Glutamatergic neuron (in vitro differentiated cells): ENCODE measurements at regions not wholly inside any gene's neighbourhood (a gene's known extent, or its start where the extent isn't known, plus 50 kb on each side); places are given as distances from the start of the nearest gene placed in this dataset.

ENCODE experiments used
- DNase-seq: peaks from one replicate; pipeline ENCODE4 v3.0.0; 2022
- H3K27ac Mint-ChIP-seq: one replicate; pipeline ENCODE4 v1.8.0; 2020; ENCODE audit warnings: mild to moderate bottlenecking, mixed read lengths, inconsistent platforms; ENCODE audit not compliant: unreplicated experiment
- H3K27me3 Mint-ChIP-seq: one replicate; pipeline ENCODE4 v1.8.0; 2020; ENCODE audit warnings: mild to moderate bottlenecking, moderate library complexity, mixed read lengths, inconsistent platforms; ENCODE audit not compliant: unreplicated experiment
- H3K36me3 Mint-ChIP-seq: one replicate; pipeline ENCODE4 v1.8.0; 2020; ENCODE audit warnings: mild to moderate bottlenecking, mixed read lengths, inconsistent platforms; ENCODE audit not compliant: unreplicated experiment
- H3K4me1 Mint-ChIP-seq: one replicate; pipeline ENCODE4 v1.8.0; 2020; ENCODE audit warnings: mild to moderate bottlenecking, low read depth, mixed read lengths, inconsistent platforms; ENCODE audit not compliant: unreplicated experiment
- H3K4me3 Mint-ChIP-seq: one replicate; pipeline ENCODE4 v1.8.0; 2020; ENCODE audit warnings: mild to moderate bottlenecking, mixed read lengths, inconsistent platforms; ENCODE audit not compliant: unreplicated experiment
- H3K9me3 Mint-ChIP-seq: one replicate; pipeline ENCODE4 v1.8.0; 2020; ENCODE audit warnings: mild to moderate bottlenecking, moderate library complexity, mixed read lengths, inconsistent platforms; ENCODE audit not compliant: unreplicated experiment
- CTCF ChIP-seq: fragments of 200-600 bp; sonication (generic); IDR thresholded peaks from one replicate; pipeline ENCODE4 v1.5.0; 2021; ENCODE audit not compliant: partially characterized antibody, unreplicated experiment

DNA sequence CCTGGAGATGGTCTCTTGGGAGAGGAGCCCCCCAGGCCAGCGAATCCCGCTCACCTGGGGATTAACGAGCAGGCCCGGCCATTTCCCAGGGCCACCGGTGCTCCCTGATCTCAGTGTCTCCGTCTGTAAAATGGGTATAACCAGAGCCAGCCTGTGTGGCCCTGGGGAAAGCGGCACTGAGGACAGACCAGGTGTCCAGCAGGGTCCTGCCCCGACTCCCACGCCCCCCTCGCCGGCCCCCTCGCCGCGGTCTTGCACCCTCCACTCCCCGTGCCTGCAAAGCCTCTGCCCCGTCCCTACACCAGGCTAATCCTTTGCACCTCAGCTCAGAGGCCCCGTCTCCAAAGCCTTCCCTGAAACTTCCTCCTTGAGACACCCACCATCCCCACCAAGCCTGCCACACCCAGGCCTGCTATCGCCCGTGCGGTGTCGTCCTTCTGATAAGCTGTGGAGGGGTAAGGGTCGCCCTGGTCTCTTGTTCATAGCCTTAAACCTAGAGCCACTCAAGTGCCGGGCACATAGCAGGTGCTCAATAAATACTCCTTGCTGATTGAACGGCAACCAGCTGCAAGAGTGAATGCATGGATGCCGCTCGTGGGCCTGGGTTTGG lies 259.1 kb downstream of the C16orf95 start:
- H3K4me3 Mint-ChIP-seq: no peak overlapping the region
- DNase-seq: no peak
- H3K4me1 Mint-ChIP-seq: peaks cover 9% of the 10 kb centered on the region
- peaks cover 4% of the 10 kb centered on the region for H3K27me3 Mint-ChIP-seq
- H3K9me3 Mint-ChIP-seq: peaks cover 6% of the 10 kb centered on the region
- no peak for TF ChIP-seq CTCF
- H3K36me3 Mint-ChIP-seq: peaks cover 7% of the 10 kb centered on the region
- H3K27ac Mint-ChIP-seq: no peak overlapping the region

GRCh38 chr16:87058728-87059250 lies 258.4 kb downstream of the C16orf95 start:
- Mint-ChIP-seq H3K4me1 (peaks cover 10% of the 10 kb centered on the region), H3K27me3 (peaks cover 4% of the 10 kb centered on the region), H3K4me3 (no peak overlapping the region), H3K27ac (no peak overlapping the region), H3K36me3 (peaks cover 7% of the 10 kb centered on the region), H3K9me3 (peaks cover 6% of the 10 kb centered on the region)
- no peak for TF ChIP-seq CTCF
- no peak for DNase-seq

- H3K4me1 Mint-ChIP-seq: peaks cover 13% of the 10 kb centered on the region
- H3K36me3 Mint-ChIP-seq: no peaks in the 10 kb centered on the region
- DNase-seq: no peak
- H3K4me3 Mint-ChIP-seq: no peak overlapping the region
- no peak overlapping the region for H3K27ac Mint-ChIP-seq
- H3K27me3 Mint-ChIP-seq: peaks cover 2% of the 10 kb centered on the region
- peaks cover 3% of the 10 kb centered on the region for H3K9me3 Mint-ChIP-seq
- TF ChIP-seq CTCF: no peak
Observed at GRCh38 chr16:87060034-87060986, 256.9 kb downstream of the C16orf95 start.

GRCh38 chr16:87061243-87061920 lies 255.8 kb downstream of the C16orf95 start:
- H3K27me3 Mint-ChIP-seq: peaks cover 8% of the 10 kb centered on the region
- no peak overlapping the region for H3K27ac Mint-ChIP-seq
- peaks cover 3% of the 10 kb centered on the region for H3K9me3 Mint-ChIP-seq
- no peak for TF ChIP-seq CTCF
- H3K4me1 Mint-ChIP-seq: peaks cover 13% of the 10 kb centered on the region
- no peaks in the 10 kb centered on the region for H3K36me3 Mint-ChIP-seq
- DNase-seq: no peak
- H3K4me3 Mint-ChIP-seq: no peak overlapping the region
